ENCODE measurements at regions not wholly inside any gene's neighbourhood (a gene's known extent, or its start where the extent isn't known, plus 50 kb on each side); places are given as distances from the start of the nearest gene placed in this dataset.

GRCh38 chrX:118189000-118189399 is 72.4 kb upstream of the KLHL13 start:
- TF ChIP-seq REST (IDR thresholded peaks at IDR 0.05; ENCODE audit: insufficient replicate concordance, low read depth) (no peak), SPI1 (IDR thresholded peaks at IDR 0.05; ENCODE audit: borderline replicate concordance, low read depth) (no peak), GABPA (IDR thresholded peaks at IDR 0.05; ENCODE audit: low read depth) (no peak)
- DNase-seq (ENCODE audit: low read depth in 1 of 2, low spot score in 1 of 2), result no peak
- Histone ChIP-seq H3K4me3 (replicated peaks; ENCODE audit: insufficient read depth, low read length) (no peak overlapping the region), H3K27me3 (ENCODE audit: insufficient read depth, poor library complexity, severe bottlenecking) (no peaks in the 10 kb centered on the region), H3K27ac (replicated peaks) (no peak overlapping the region)

DNA sequence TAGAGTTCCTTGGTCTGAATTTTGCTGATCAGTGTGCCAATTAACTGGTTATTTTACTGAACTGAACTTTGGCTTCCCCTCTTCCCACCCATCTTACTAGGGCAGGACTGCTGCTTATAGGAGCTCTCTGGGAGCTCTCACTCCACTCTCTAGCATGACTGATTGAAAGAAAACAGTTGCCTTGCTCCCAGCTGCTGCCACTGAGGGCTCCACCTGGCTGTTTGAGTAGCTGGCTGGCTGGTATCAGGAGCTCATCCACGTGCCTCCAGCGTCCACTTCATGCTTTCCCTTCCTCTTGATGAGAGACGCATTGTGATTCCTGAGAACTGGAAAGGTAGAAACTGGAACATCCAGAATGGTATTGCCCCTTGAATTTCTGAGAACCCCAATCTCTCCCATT is 73.0 kb upstream of the KLHL13 start:
- DNase-seq (ENCODE audit: low read depth in 1 of 2, low spot score in 1 of 2), result no peak
- H3K27ac ChIP-seq (replicated peaks), result no peak overlapping the region
- no peaks in the 10 kb centered on the region for H3K27me3 ChIP-seq (ENCODE audit: insufficient read depth, poor library complexity, severe bottlenecking)
- TF ChIP-seq GABPA (IDR thresholded peaks at IDR 0.05; ENCODE audit: low read depth) (no peak), SPI1 (IDR thresholded peaks at IDR 0.05; ENCODE audit: borderline replicate concordance, low read depth) (no peak), POLR2AphosphoS5 (IDR thresholded peaks at IDR 0.05; ENCODE audit: low read depth) (no peak), REST (IDR thresholded peaks at IDR 0.05; ENCODE audit: insufficient replicate concordance, low read depth) (no peak)
- TF ChIP-seq, protein P1, sequence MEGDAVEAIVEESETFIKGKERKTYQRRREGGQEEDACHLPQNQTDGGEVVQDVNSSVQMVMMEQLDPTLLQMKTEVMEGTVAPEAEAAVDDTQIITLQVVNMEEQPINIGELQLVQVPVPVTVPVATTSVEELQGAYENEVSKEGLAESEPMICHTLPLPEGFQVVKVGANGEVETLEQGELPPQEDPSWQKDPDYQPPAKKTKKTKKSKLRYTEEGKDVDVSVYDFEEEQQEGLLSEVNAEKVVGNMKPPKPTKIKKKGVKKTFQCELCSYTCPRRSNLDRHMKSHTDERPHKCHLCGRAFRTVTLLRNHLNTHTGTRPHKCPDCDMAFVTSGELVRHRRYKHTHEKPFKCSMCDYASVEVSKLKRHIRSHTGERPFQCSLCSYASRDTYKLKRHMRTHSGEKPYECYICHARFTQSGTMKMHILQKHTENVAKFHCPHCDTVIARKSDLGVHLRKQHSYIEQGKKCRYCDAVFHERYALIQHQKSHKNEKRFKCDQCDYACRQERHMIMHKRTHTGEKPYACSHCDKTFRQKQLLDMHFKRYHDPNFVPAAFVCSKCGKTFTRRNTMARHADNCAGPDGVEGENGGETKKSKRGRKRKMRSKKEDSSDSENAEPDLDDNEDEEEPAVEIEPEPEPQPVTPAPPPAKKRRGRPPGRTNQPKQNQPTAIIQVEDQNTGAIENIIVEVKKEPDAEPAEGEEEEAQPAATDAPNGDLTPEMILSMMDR (IDR thresholded peaks at IDR 0.05; ENCODE audit: insufficient read depth, low read length), result no peak
- H3K4me3 ChIP-seq (replicated peaks; ENCODE audit: insufficient read depth, low read length), result no peak overlapping the region

DNA sequence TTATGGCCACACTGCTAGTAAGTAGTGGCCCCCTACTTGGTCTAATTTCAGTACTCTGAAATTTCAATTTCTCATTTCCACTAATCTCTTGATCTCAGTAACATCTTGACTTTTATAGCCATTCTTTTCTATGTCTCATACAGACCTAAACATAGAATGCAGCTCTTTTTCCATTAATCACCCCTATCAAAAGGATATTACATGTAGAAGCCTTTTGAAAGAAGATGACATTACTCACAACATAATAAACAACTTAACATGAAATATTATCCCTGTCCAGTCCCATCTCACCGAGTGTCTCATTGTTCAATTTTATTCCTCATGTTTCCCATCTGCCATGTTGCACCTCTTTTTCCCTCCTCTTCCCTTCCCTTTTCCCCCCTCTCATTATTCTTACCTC is 81.1 kb upstream of the KLHL13 start:
- TF ChIP-seq POLR2AphosphoS5 (IDR thresholded peaks at IDR 0.05; ENCODE audit: low read depth), result no peak
- TF ChIP-seq SPI1 (IDR thresholded peaks at IDR 0.05; ENCODE audit: borderline replicate concordance, low read depth), result no peak
- TF ChIP-seq GABPA (IDR thresholded peaks at IDR 0.05; ENCODE audit: low read depth), result no peak
- TF ChIP-seq, protein P1 (IDR thresholded peaks at IDR 0.05; ENCODE audit: insufficient read depth, low read length), result no peak
- no peak for TF ChIP-seq REST (IDR thresholded peaks at IDR 0.05; ENCODE audit: insufficient replicate concordance, low read depth)
- no peak overlapping the region for H3K4me3 ChIP-seq (replicated peaks; ENCODE audit: insufficient read depth, low read length)
- no peak for DNase-seq (ENCODE audit: low read depth in 1 of 2, low spot score in 1 of 2)
- no peaks in the 10 kb centered on the region for H3K27me3 ChIP-seq (ENCODE audit: insufficient read depth, poor library complexity, severe bottlenecking)
- H3K27ac ChIP-seq (replicated peaks), result no peak overlapping the region

- Histone ChIP-seq H3K27me3 (ENCODE audit: insufficient read depth, poor library complexity, severe bottlenecking) (no peaks in the 10 kb centered on the region), H3K4me3 (replicated peaks; ENCODE audit: insufficient read depth, low read length) (no peak overlapping the region), H3K27ac (replicated peaks) (no peak overlapping the region)
- no peak for DNase-seq (ENCODE audit: low read depth in 1 of 2, low spot score in 1 of 2)
- TF ChIP-seq GABPA (IDR thresholded peaks at IDR 0.05; ENCODE audit: low read depth) (no peak), POLR2AphosphoS5 (IDR thresholded peaks at IDR 0.05; ENCODE audit: low read depth) (no peak), REST (IDR thresholded peaks at IDR 0.05; ENCODE audit: insufficient replicate concordance, low read depth) (no peak), SPI1 (IDR thresholded peaks at IDR 0.05; ENCODE audit: borderline replicate concordance, low read depth) (no peak)
- TF ChIP-seq, protein P1 (IDR thresholded peaks at IDR 0.05; ENCODE audit: insufficient read depth, low read length), result no peak
Observed at GRCh38 chrX:118198577-118198976, 82.0 kb upstream of the KLHL13 start.
